Mesothelial cell of epicardium (in vitro differentiated cells): ENCODE measurements at regions not wholly inside any gene's neighbourhood (a gene's known extent, or its start where the extent isn't known, plus 50 kb on each side); places are given as distances from the start of the nearest gene placed in this dataset.

Experiments used
- DNase-seq, 2 experiments: peaks; one replicate each; pipeline ENCODE4 v3.0.0; 2021; ENCODE audit warnings: low spot score in 2 of 2; ENCODE audit not compliant: unreplicated experiment in 2 of 2
- H3K27ac Mint-ChIP-seq: 2 replicates; pipeline ENCODE4 v1.8.0; 2021; ENCODE audit warnings: mixed read lengths
- H3K27me3 Mint-ChIP-seq: 2 replicates; pipeline ENCODE4 v1.8.0; 2021; ENCODE audit warnings: low read depth, mixed read lengths
- H3K36me3 Mint-ChIP-seq: 2 replicates; pipeline ENCODE4 v1.8.0; 2021; ENCODE audit warnings: mixed read lengths
- H3K4me1 Mint-ChIP-seq: 2 replicates; pipeline ENCODE4 v1.8.0; 2021; ENCODE audit warnings: mixed read lengths
- H3K4me3 Mint-ChIP-seq: 2 replicates; pipeline ENCODE4 v1.8.0; 2021; ENCODE audit warnings: mild to moderate bottlenecking, moderate library complexity, mixed read lengths
- H3K9me3 Mint-ChIP-seq: 2 replicates; pipeline ENCODE4 v1.8.0; 2021; ENCODE audit warnings: mixed read lengths
- CTCF ChIP-seq: fragments of 200-600 bp; sonication (generic); IDR thresholded peaks from one replicate; pipeline ENCODE4 v1.5.0; 2021; ENCODE audit warnings: antibody characterized with exemption; ENCODE audit not compliant: unreplicated experiment

GRCh38 chr5:91532281-91532680, 149.2 kb upstream of the ARRDC3 start:
- H3K4me1 Mint-ChIP-seq = peaks cover 10% of the 10 kb centered on the region
- TF ChIP-seq CTCF = no peak
- DNase-seq = no peak
- H3K27me3 Mint-ChIP-seq = no peaks in the 10 kb centered on the region
- H3K4me3 Mint-ChIP-seq = no peak overlapping the region
- H3K27ac Mint-ChIP-seq = no peak overlapping the region
- H3K36me3 Mint-ChIP-seq = peaks cover 2% of the 10 kb centered on the region
- peaks cover 5% of the 10 kb centered on the region for H3K9me3 Mint-ChIP-seq

- no peak for DNase-seq
- H3K27me3 Mint-ChIP-seq = no peaks in the 10 kb centered on the region
- H3K4me3 Mint-ChIP-seq = no peak overlapping the region
- H3K36me3 Mint-ChIP-seq = peaks cover 2% of the 10 kb centered on the region
- peaks cover 8% of the 10 kb centered on the region for H3K4me1 Mint-ChIP-seq
- TF ChIP-seq CTCF = no peak
- no peak overlapping the region for H3K27ac Mint-ChIP-seq
- peaks cover 5% of the 10 kb centered on the region for H3K9me3 Mint-ChIP-seq
These were observed 145.7 kb upstream of the ARRDC3 start for GRCh38 chr5:91528831-91529230.

- Mint-ChIP-seq H3K27me3 (no peaks in the 10 kb centered on the region), H3K4me1 (no peaks in the 10 kb centered on the region), H3K9me3 (no peaks in the 10 kb centered on the region), H3K4me3 (no peak overlapping the region), H3K36me3 (no peaks in the 10 kb centered on the region), H3K27ac (no peak overlapping the region)
- DNase-seq = no peak
- no peak for TF ChIP-seq CTCF
These were observed 138.7 kb upstream of the ARRDC3 start for GRCh38 chr5:91521785-91522184.

GRCh38 chr5:91521334-91521733, 138.2 kb upstream of the ARRDC3 start:
- no peak for DNase-seq

GRCh38 chr5:91514400-91514799, 131.3 kb upstream of the ARRDC3 start:
- H3K4me3 Mint-ChIP-seq = no peak overlapping the region
- peaks cover 3% of the 10 kb centered on the region for H3K4me1 Mint-ChIP-seq
- DNase-seq = no peak
- peaks cover 4% of the 10 kb centered on the region for H3K9me3 Mint-ChIP-seq
- TF ChIP-seq CTCF = no peak
- no peaks in the 10 kb centered on the region for H3K36me3 Mint-ChIP-seq
- no peak overlapping the region for H3K27ac Mint-ChIP-seq
- H3K27me3 Mint-ChIP-seq = no peaks in the 10 kb centered on the region

More at GRCh38 chr5:91521334-91521733, 138.2 kb upstream of the ARRDC3 start:
- H3K36me3 Mint-ChIP-seq = no peaks in the 10 kb centered on the region
- H3K27ac Mint-ChIP-seq = no peak overlapping the region
- H3K27me3 Mint-ChIP-seq = no peaks in the 10 kb centered on the region
- no peaks in the 10 kb centered on the region for H3K9me3 Mint-ChIP-seq
- no peak overlapping the region for H3K4me3 Mint-ChIP-seq
- TF ChIP-seq CTCF = no peak
- H3K4me1 Mint-ChIP-seq = no peaks in the 10 kb centered on the region

- no peak overlapping the region for H3K4me3 Mint-ChIP-seq
- peaks cover 3% of the 10 kb centered on the region for H3K27me3 Mint-ChIP-seq
- peak overlapping the region; percentile 4 for H3K27ac Mint-ChIP-seq
- H3K36me3 Mint-ChIP-seq = no peaks in the 10 kb centered on the region
- DNase-seq = no peak
- H3K4me1 Mint-ChIP-seq = peaks cover 18% of the 10 kb centered on the region
- no peak for TF ChIP-seq CTCF
- no peaks in the 10 kb centered on the region for H3K9me3 Mint-ChIP-seq
These were observed 120.2 kb upstream of the ARRDC3 start for GRCh38 chr5:91503321-91503720.
